HepG2 (cell line): ENCODE measurements at regions not wholly inside any gene's neighbourhood (a gene's known extent, or its start where the extent isn't known, plus 50 kb on each side); places are given as distances from the start of the nearest gene placed in this dataset.

Source experiments
- ATAC-seq: fragments of 200-7000 bp; cut with Tn5 transposase; 3 replicates; pipeline ENCODE4 v1.9.1; 2020; ENCODE audit warnings: mild to moderate bottlenecking, moderate library complexity
- BruUV-seq: library from RNA; stranded (reverse); fragments of 400-500 nt; replicated peaks from 2 replicates; lab custom pipeline; 2021; lab: Mats Ljungman, UMichigan
- CTCF ChIA-PET: fragments of 300-600 bp; formaldehyde crosslinking; extraction: SDS; loops from one replicate; lab custom pipeline; 2021; ENCODE audit warnings: low total read pairs, inconsistent platforms, low intra/inter-chr PET ratio; lab: Yijun Ruan, JAX
- POLR2A ChIA-PET: fragments of 350-600 bp; sonication (Branson Sonifier 250); formaldehyde crosslinking; loops from one replicate; lab custom pipeline; 2020; ENCODE audit warnings: antibody characterized with exemption, inconsistent platforms; lab: Yijun Ruan, JAX
- DNase-seq: peaks from one replicate; pipeline ENCODE4 v3.0.0-alpha.2; 2015; ENCODE audit warnings: low spot score
- FAIRE-seq: peaks from 3 replicates; lab custom pipeline; 2011; peaks lifted over from hg19 to GRCh38; lab: Jason Lieb, UNC
- H2AFZ ChIP-seq: one replicate; pipeline ENCODE4 v1.6.1; 2011; ENCODE audit warnings: low read length, inconsistent platforms
- H3K27ac ChIP-seq: fragments of 300-600 bp; 3 replicates; pipeline ENCODE4 v1.8.0; 2011; ENCODE audit warnings: mixed run types, mild to moderate bottlenecking, mixed read lengths, low read length, inconsistent platforms; ENCODE audit not compliant: insufficient read depth; ENCODE audit errors: extremely low read length
- H3K27me3 ChIP-seq, 2 experiments: fragments of 200-600 bp in 1 of 2; 2 replicates in 1 of 2; 3 replicates in 1 of 2; pipeline versions ENCODE4 v1.6.0 to v1.8.0; 2011; ENCODE audit warnings: low read length in 2 of 2, mild to moderate bottlenecking in 2 of 2, moderate library complexity in 2 of 2, inconsistent platforms in 1 of 2; ENCODE audit not compliant: insufficient read depth in 2 of 2, control insufficient read depth in 1 of 2
- H3K36me3 ChIP-seq, 2 experiments: fragments of 200-600 bp in 1 of 2; replicated peaks in 1 of 2; 2 replicates in 1 of 2; 3 replicates in 1 of 2; pipeline versions ENCODE4 v1.5.1 to v1.8.0; 2011; ENCODE audit warnings: low read length in 2 of 2, inconsistent platforms in 1 of 2; ENCODE audit not compliant: insufficient read depth in 2 of 2, control insufficient read depth in 1 of 2
- H3K4me1 ChIP-seq: 2 replicates; pipeline ENCODE4 v1.5.1; 2012; ENCODE audit warnings: low read length, inconsistent platforms; ENCODE audit not compliant: insufficient read depth
- H3K4me2 ChIP-seq: 2 replicates; pipeline ENCODE4 v1.6.0; 2011; ENCODE audit warnings: low read depth, low read length, inconsistent platforms
- H3K4me3 ChIP-seq, 3 experiments: fragments of 200-600 bp in 1 of 3; sonication (generic), shearing (Covaris generic) in 1 of 3; replicated peaks in 1 of 3; 2 replicates each; pipeline ENCODE4 v1.5.1; 2011 to 2016; ENCODE audit warnings: low read length in 3 of 3, inconsistent platforms in 2 of 3, low read depth in 2 of 3, mild to moderate bottlenecking in 2 of 3, control low read depth in 1 of 3, mixed read lengths in 1 of 3; ENCODE audit not compliant: insufficient read depth in 1 of 3
- H3K79me2 ChIP-seq: one replicate; pipeline ENCODE4 v1.6.1; 2011; ENCODE audit warnings: low read length, inconsistent platforms; ENCODE audit not compliant: insufficient read depth
- H3K9ac ChIP-seq: 2 replicates; pipeline ENCODE4 v1.6.0; 2011; ENCODE audit warnings: mild to moderate bottlenecking, low read depth, low read length, inconsistent platforms; ENCODE audit not compliant: insufficient read depth
- H3K9me3 ChIP-seq: 2 replicates; pipeline ENCODE4 v1.5.1; 2012; ENCODE audit warnings: mild to moderate bottlenecking, low read length
- H4K20me1 ChIP-seq: 2 replicates; pipeline ENCODE4 v1.6.0; 2011; ENCODE audit warnings: inconsistent platforms, mild to moderate bottlenecking, low read length, moderate library complexity; ENCODE audit not compliant: insufficient read depth
- GLI4 ChIP-seq: sonication (generic); formaldehyde crosslinking; IDR thresholded peaks from 2 replicates; pipeline ENCODE4 v1.5.1; 2020; ENCODE audit warnings: missing genetic modification reagents, mild to moderate bottlenecking, moderate library complexity, borderline replicate concordance
- RAD51 ChIP-seq: fragments of 450-650 bp; IDR thresholded peaks from 2 replicates; pipeline ENCODE4 v1.6.1; 2016; ENCODE audit warnings: borderline replicate concordance
- SALL1 ChIP-seq: sonication (generic); formaldehyde crosslinking; IDR thresholded peaks from 2 replicates; pipeline ENCODE4 v1.8.0; 2022; ENCODE audit warnings: mild to moderate bottlenecking, missing genetic modification reagents
- SMAD1 ChIP-seq: sonication (generic); formaldehyde crosslinking; IDR thresholded peaks from 2 replicates; pipeline ENCODE4 v1.4.0; 2020; ENCODE audit warnings: missing genetic modification reagents, low read depth, mild to moderate bottlenecking, borderline replicate concordance
- THAP8 ChIP-seq: sonication (generic); formaldehyde crosslinking; IDR thresholded peaks from 2 replicates; pipeline ENCODE4 v1.5.1; 2020; ENCODE audit warnings: missing genetic modification reagents, mild to moderate bottlenecking, borderline replicate concordance
- ZBTB21 ChIP-seq: sonication (generic); formaldehyde crosslinking; IDR thresholded peaks from 2 replicates; pipeline ENCODE4 v1.4.0; 2020; ENCODE audit warnings: missing genetic modification reagents
- ZFP41 ChIP-seq: sonication (generic); formaldehyde crosslinking; IDR thresholded peaks from 2 replicates; pipeline ENCODE4 v1.4.0; 2020; ENCODE audit warnings: mild to moderate bottlenecking, missing genetic modification reagents, borderline replicate concordance
- WGBS: methylation state at CpG from one replicate; pipeline ENCODE4 v1.1.6; 2017; ENCODE audit warnings: low lambda C conversion rate; 5-methylcytosine and 5-hydroxymethylcytosine counted together
- in situ Hi-C: cut with HindIII; loops from 2 replicates; pipeline ENCODE4 v1.10.0; 2017; ENCODE audit warnings: low pct_unique_long_range_greater_than_20kb; ENCODE audit not compliant: extremely low pct_ligation_motif_present
- intact Hi-C: fragments of 100-400 bp; cut with micrococcal nuclease; formaldehyde crosslinking; loops from one replicate; pipeline ENCODE4 v1.10.0; 2022; ENCODE audit not compliant: unreplicated experiment
- TF ChIP-seq, protein P1 (sequence below): sonication (generic); formaldehyde crosslinking; IDR thresholded peaks from 2 replicates; pipeline ENCODE4 v1.4.0; 2020; ENCODE audit warnings: missing genetic modification reagents
- TF ChIP-seq, protein P2 (sequence below): sonication (generic); formaldehyde crosslinking; conservative IDR thresholded peaks from 2 replicates; pipeline ENCODE4 v1.8.0; 2022; ENCODE audit warnings: missing genetic modification reagents
- TF ChIP-seq, protein P3 (sequence below): sonication (generic); formaldehyde crosslinking; IDR thresholded peaks from 2 replicates; pipeline ENCODE4 v1.4.0; 2020; ENCODE audit warnings: missing genetic modification reagents, borderline replicate concordance
- TF ChIP-seq, protein P4 (sequence below): sonication (generic); formaldehyde crosslinking; IDR thresholded peaks from 2 replicates; pipeline ENCODE4 v1.5.1; 2020; ENCODE audit warnings: missing genetic modification reagents, mild to moderate bottlenecking, borderline replicate concordance
- TF ChIP-seq, protein P5 (sequence below): sonication (generic); formaldehyde crosslinking; IDR thresholded peaks from 2 replicates; pipeline ENCODE4 v1.4.0; 2020; ENCODE audit warnings: missing genetic modification reagents

DNA sequence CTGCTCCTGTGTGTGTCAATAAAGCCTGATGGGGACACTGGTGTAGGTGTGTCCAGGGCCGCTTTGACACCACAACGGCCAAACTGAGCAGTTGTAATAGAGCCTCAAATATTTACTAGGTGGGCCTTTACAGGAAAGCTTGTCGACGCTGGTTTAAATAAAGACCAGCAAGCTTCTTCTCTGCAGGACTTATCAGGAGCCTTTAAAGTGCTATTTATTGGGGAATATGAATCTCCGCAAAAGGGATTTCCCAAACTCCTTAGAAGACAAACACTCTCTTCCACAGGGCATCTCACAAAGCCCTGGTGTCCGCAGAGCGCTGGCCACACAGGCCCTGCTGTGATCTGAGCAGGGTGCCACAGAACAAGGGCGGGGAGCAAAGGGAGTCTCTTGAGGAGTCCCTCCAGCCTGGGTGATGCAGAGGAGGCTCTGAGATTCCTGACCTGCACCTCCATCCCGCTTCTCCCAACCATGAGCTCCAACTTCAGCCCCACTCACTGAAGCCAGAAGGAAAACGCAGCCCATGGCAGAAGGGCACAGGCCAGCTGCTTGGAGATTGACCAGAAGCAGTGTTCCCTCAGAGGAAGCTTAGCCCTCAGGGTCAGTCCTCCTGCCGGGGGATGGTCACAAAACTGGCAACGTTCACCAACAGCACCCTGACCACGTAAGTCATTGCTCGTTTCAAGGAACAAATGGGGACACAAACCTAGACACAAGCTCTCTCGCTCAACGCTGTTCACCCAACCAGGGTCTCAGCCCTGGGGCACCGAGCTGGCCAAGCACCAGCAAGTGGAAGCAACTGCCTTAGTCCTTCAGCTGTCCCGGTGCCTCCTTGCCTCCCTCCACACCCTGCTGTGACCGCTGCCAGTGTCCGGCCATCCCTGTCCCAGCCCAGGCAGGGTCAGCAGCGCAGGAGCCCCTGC is 129.5 kb downstream of the OAT start:
- Histone ChIP-seq H3K4me1 (no peaks in the 10 kb centered on the region), H3K79me2 (no peaks in the 10 kb centered on the region), H3K27ac (no peak overlapping the region), H3K9ac (no peak overlapping the region), H3K9me3 (no peaks in the 10 kb centered on the region), H3K4me2 (no peak overlapping the region), H2AFZ (no peak overlapping the region), H3K4me3 (no peak overlapping the region), H3K27me3 (peaks cover 0 to 20% of the 10 kb centered on the region in 2 experiments; a peak in 3 of 5 replicates), H4K20me1 (no peaks in the 10 kb centered on the region), H3K36me3 (no peaks in the 10 kb centered on the region)
- no TSS peak for BruUV-seq
- FAIRE-seq (no peak), DNase-seq (no peak), ATAC-seq (no peak)
- intact Hi-C loops: no loop called here
- in situ Hi-C loops: no loop called here
- ChIA-PET POLR2A (no interaction called here), CTCF (no interaction called here)
- 39% methylated on average over 12 of the region's 21 CpGs for WGBS
- no peak for TF ChIP-seq RAD51
- no peak for TF ChIP-seq ZBTB21 (CRISPR knock-in tag)
- no peak for TF ChIP-seq ZFP41 (CRISPR knock-in tag)
- TF ChIP-seq, protein P1, sequence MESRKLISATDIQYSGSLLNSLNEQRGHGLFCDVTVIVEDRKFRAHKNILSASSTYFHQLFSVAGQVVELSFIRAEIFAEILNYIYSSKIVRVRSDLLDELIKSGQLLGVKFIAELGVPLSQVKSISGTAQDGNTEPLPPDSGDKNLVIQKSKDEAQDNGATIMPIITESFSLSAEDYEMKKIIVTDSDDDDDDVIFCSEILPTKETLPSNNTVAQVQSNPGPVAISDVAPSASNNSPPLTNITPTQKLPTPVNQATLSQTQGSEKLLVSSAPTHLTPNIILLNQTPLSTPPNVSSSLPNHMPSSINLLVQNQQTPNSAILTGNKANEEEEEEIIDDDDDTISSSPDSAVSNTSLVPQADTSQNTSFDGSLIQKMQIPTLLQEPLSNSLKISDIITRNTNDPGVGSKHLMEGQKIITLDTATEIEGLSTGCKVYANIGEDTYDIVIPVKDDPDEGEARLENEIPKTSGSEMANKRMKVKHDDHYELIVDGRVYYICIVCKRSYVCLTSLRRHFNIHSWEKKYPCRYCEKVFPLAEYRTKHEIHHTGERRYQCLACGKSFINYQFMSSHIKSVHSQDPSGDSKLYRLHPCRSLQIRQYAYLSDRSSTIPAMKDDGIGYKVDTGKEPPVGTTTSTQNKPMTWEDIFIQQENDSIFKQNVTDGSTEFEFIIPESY (CRISPR knock-in tag): no peak
- no peak for TF ChIP-seq SMAD1 (CRISPR knock-in tag)
- TF ChIP-seq THAP8: no peak
- TF ChIP-seq, protein P2, sequence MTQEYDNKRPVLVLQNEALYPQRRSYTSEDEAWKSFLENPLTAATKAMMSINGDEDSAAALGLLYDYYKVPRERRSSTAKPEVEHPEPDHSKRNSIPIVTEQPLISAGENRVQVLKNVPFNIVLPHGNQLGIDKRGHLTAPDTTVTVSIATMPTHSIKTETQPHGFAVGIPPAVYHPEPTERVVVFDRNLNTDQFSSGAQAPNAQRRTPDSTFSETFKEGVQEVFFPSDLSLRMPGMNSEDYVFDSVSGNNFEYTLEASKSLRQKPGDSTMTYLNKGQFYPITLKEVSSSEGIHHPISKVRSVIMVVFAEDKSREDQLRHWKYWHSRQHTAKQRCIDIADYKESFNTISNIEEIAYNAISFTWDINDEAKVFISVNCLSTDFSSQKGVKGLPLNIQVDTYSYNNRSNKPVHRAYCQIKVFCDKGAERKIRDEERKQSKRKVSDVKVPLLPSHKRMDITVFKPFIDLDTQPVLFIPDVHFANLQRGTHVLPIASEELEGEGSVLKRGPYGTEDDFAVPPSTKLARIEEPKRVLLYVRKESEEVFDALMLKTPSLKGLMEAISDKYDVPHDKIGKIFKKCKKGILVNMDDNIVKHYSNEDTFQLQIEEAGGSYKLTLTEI (CRISPR knock-in tag): no peak
- no peak for TF ChIP-seq SALL1 (CRISPR knock-in tag)
- TF ChIP-seq, protein P3, sequence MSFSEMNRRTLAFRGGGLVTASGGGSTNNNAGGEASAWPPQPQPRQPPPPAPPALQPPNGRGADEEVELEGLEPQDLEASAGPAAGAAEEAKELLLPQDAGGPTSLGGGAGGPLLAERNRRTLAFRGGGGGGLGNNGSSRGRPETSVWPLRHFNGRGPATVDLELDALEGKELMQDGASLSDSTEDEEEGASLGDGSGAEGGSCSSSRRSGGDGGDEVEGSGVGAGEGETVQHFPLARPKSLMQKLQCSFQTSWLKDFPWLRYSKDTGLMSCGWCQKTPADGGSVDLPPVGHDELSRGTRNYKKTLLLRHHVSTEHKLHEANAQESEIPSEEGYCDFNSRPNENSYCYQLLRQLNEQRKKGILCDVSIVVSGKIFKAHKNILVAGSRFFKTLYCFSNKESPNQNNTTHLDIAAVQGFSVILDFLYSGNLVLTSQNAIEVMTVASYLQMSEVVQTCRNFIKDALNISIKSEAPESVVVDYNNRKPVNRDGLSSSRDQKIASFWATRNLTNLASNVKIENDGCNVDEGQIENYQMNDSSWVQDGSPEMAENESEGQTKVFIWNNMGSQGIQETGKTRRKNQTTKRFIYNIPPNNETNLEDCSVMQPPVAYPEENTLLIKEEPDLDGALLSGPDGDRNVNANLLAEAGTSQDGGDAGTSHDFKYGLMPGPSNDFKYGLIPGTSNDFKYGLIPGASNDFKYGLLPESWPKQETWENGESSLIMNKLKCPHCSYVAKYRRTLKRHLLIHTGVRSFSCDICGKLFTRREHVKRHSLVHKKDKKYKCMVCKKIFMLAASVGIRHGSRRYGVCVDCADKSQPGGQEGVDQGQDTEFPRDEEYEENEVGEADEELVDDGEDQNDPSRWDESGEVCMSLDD (CRISPR knock-in tag): no peak
- TF ChIP-seq, protein P4, sequence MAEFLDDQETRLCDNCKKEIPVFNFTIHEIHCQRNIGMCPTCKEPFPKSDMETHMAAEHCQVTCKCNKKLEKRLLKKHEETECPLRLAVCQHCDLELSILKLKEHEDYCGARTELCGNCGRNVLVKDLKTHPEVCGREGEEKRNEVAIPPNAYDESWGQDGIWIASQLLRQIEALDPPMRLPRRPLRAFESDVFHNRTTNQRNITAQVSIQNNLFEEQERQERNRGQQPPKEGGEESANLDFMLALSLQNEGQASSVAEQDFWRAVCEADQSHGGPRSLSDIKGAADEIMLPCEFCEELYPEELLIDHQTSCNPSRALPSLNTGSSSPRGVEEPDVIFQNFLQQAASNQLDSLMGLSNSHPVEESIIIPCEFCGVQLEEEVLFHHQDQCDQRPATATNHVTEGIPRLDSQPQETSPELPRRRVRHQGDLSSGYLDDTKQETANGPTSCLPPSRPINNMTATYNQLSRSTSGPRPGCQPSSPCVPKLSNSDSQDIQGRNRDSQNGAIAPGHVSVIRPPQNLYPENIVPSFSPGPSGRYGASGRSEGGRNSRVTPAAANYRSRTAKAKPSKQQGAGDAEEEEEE (CRISPR knock-in tag): no peak
- TF ChIP-seq GLI4 (CRISPR knock-in tag): no peak
- TF ChIP-seq, protein P5, sequence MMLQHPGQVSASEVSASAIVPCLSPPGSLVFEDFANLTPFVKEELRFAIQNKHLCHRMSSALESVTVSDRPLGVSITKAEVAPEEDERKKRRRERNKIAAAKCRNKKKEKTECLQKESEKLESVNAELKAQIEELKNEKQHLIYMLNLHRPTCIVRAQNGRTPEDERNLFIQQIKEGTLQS (CRISPR knock-in tag): no peak
